ENCODE measurements at regions not wholly inside any gene's neighbourhood (a gene's known extent, or its start where the extent isn't known, plus 50 kb on each side); places are given as distances from the start of the nearest gene placed in this dataset.

- TF ChIP-seq, protein P1, sequence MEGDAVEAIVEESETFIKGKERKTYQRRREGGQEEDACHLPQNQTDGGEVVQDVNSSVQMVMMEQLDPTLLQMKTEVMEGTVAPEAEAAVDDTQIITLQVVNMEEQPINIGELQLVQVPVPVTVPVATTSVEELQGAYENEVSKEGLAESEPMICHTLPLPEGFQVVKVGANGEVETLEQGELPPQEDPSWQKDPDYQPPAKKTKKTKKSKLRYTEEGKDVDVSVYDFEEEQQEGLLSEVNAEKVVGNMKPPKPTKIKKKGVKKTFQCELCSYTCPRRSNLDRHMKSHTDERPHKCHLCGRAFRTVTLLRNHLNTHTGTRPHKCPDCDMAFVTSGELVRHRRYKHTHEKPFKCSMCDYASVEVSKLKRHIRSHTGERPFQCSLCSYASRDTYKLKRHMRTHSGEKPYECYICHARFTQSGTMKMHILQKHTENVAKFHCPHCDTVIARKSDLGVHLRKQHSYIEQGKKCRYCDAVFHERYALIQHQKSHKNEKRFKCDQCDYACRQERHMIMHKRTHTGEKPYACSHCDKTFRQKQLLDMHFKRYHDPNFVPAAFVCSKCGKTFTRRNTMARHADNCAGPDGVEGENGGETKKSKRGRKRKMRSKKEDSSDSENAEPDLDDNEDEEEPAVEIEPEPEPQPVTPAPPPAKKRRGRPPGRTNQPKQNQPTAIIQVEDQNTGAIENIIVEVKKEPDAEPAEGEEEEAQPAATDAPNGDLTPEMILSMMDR (IDR thresholded peaks at IDR 0.05), result no peak
- TF ChIP-seq POLR2A (IDR thresholded peaks at IDR 0.05), result no peak
Observed at GRCh38 chr19:20453425-20453935, 112.1 kb downstream of the ZNF737 start.

Data from lower leg skin (tissue), 3 donors.